ENCODE measurements at regions not wholly inside any gene's neighbourhood (a gene's known extent, or its start where the extent isn't known, plus 50 kb on each side); places are given as distances from the start of the nearest gene placed in this dataset.

GRCh38 chr3:111260878-111261277 lies 189.3 kb downstream of the NECTIN3 start:
- no peak overlapping the region for H2AFZ ChIP-seq
- Mint-ChIP-seq H3K4me1 (no peaks in the 10 kb centered on the region), H3K27me3 (ENCODE audit: insufficient read depth, low read depth, poor library complexity) (no peaks in the 10 kb centered on the region), H3K4me3 (no peak overlapping the region), H3K27ac (no peak overlapping the region), H3K36me3 (ENCODE audit: low read depth) (no peaks in the 10 kb centered on the region), H3K9me3 (no peaks in the 10 kb centered on the region; the same call in 2 of the 3 replicates)
- H3K79me2 ChIP-seq (replicated peaks; ENCODE audit: insufficient read depth), result no peaks in the 10 kb centered on the region
- H3K4me3 ChIP-seq, result no peak overlapping the region
- TF ChIP-seq, protein P1, sequence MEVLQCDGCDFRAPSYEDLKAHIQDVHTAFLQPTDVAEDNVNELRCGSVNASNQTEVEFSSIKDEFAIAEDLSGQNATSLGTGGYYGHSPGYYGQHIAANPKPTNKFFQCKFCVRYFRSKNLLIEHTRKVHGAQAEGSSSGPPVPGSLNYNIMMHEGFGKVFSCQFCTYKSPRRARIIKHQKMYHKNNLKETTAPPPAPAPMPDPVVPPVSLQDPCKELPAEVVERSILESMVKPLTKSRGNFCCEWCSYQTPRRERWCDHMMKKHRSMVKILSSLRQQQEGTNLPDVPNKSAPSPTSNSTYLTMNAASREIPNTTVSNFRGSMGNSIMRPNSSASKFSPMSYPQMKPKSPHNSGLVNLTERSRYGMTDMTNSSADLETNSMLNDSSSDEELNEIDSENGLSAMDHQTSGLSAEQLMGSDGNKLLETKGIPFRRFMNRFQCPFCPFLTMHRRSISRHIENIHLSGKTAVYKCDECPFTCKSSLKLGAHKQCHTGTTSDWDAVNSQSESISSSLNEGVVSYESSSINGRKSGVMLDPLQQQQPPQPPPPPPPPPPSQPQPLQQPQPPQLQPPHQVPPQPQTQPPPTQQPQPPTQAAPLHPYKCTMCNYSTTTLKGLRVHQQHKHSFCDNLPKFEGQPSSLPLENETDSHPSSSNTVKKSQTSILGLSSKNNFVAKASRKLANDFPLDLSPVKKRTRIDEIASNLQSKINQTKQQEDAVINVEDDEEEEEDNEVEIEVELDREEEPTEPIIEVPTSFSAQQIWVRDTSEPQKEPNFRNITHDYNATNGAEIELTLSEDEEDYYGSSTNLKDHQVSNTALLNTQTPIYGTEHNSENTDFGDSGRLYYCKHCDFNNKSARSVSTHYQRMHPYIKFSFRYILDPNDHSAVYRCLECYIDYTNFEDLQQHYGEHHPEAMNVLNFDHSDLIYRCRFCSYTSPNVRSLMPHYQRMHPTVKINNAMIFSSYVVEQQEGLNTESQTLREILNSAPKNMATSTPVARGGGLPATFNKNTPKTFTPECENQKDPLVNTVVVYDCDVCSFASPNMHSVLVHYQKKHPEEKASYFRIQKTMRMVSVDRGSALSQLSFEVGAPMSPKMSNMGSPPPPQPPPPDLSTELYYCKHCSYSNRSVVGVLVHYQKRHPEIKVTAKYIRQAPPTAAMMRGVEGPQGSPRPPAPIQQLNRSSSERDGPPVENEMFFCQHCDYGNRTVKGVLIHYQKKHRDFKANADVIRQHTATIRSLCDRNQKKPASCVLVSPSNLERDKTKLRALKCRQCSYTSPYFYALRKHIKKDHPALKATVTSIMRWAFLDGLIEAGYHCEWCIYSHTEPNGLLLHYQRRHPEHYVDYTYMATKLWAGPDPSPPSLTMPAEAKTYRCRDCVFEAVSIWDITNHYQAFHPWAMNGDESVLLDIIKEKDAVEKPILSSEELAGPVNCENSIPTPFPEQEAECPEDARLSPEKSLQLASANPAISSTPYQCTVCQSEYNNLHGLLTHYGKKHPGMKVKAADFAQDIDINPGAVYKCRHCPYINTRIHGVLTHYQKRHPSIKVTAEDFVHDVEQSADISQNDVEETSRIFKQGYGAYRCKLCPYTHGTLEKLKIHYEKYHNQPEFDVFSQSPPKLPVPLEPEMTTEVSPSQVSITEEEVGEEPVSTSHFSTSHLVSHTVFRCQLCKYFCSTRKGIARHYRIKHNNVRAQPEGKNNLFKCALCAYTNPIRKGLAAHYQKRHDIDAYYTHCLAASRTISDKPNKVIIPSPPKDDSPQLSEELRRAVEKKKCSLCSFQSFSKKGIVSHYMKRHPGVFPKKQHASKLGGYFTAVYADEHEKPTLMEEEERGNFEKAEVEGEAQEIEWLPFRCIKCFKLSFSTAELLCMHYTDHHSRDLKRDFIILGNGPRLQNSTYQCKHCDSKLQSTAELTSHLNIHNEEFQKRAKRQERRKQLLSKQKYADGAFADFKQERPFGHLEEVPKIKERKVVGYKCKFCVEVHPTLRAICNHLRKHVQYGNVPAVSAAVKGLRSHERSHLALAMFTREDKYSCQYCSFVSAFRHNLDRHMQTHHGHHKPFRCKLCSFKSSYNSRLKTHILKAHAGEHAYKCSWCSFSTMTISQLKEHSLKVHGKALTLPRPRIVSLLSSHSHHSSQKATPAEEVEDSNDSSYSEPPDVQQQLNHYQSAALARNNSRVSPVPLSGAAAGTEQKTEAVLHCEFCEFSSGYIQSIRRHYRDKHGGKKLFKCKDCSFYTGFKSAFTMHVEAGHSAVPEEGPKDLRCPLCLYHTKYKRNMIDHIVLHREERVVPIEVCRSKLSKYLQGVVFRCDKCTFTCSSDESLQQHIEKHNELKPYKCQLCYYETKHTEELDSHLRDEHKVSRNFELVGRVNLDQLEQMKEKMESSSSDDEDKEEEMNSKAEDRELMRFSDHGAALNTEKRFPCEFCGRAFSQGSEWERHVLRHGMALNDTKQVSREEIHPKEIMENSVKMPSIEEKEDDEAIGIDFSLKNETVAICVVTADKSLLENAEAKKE (CRISPR knock-in tag; IDR thresholded peaks at IDR 0.05), result no peak
- TF ChIP-seq CREB1 (CRISPR knock-in tag; IDR thresholded peaks at IDR 0.05; ENCODE audit: low read depth) (no peak), JUNB (IDR thresholded peaks at IDR 0.05; ENCODE audit: unreplicated experiment) (no peak), STAT1 (IDR thresholded peaks at IDR 0.05; ENCODE audit: unreplicated experiment) (no peak), EZH2 (IDR thresholded peaks at IDR 0.05; ENCODE audit: low read depth, unreplicated experiment) (no peak), POLR2AphosphoS5 (IDR thresholded peaks at IDR 0.05; ENCODE audit: low read depth) (no peak)
- TF ChIP-seq, protein P2, sequence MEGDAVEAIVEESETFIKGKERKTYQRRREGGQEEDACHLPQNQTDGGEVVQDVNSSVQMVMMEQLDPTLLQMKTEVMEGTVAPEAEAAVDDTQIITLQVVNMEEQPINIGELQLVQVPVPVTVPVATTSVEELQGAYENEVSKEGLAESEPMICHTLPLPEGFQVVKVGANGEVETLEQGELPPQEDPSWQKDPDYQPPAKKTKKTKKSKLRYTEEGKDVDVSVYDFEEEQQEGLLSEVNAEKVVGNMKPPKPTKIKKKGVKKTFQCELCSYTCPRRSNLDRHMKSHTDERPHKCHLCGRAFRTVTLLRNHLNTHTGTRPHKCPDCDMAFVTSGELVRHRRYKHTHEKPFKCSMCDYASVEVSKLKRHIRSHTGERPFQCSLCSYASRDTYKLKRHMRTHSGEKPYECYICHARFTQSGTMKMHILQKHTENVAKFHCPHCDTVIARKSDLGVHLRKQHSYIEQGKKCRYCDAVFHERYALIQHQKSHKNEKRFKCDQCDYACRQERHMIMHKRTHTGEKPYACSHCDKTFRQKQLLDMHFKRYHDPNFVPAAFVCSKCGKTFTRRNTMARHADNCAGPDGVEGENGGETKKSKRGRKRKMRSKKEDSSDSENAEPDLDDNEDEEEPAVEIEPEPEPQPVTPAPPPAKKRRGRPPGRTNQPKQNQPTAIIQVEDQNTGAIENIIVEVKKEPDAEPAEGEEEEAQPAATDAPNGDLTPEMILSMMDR (conservative IDR thresholded peaks at IDR 0.05; ENCODE audit: low read depth in 2 of 2), result no peak
- H4K20me1 ChIP-seq (replicated peaks; ENCODE audit: insufficient read depth), result no peaks in the 10 kb centered on the region
- no peaks in the 10 kb centered on the region; the same call in 1 of the 2 replicates for H3K9me2 ChIP-seq (ENCODE audit: insufficient read depth)
- H3F3A ChIP-seq (replicated peaks; ENCODE audit: low read depth), result no peaks in the 10 kb centered on the region
- no peaks in the 10 kb centered on the region for H3K36me3 ChIP-seq (ENCODE audit: insufficient read depth)
- H3K4me2 ChIP-seq, result no peak overlapping the region
- ATAC-seq (no peak), DNase-seq (ENCODE audit: low spot score) (no peak)
- H3K27ac ChIP-seq (ENCODE audit: low read depth), result no peak overlapping the region
- no peaks in the 10 kb centered on the region for H3K4me1 ChIP-seq (ENCODE audit: insufficient read depth)
- no peaks in the 10 kb centered on the region for H3K27me3 ChIP-seq (ENCODE audit: insufficient read depth)
